Right lung (tissue), 2 donors: ENCODE measurements at regions not wholly inside any gene's neighbourhood (a gene's known extent, or its start where the extent isn't known, plus 50 kb on each side); places are given as distances from the start of the nearest gene placed in this dataset.
A peak's percentile ranks its signal among the peaks of the same experiment; 100 is the strongest.
"Not testable (repeated sequence)": the region's sequence is repeated elsewhere in the genome, so short reads cannot be mapped to it uniquely, and the experiment has no call there.

Experiments used
- DNase-seq, 2 donors: peaks; one replicate each; pipeline ENCODE4 v3.0.0-alpha.2; 2013

DNA sequence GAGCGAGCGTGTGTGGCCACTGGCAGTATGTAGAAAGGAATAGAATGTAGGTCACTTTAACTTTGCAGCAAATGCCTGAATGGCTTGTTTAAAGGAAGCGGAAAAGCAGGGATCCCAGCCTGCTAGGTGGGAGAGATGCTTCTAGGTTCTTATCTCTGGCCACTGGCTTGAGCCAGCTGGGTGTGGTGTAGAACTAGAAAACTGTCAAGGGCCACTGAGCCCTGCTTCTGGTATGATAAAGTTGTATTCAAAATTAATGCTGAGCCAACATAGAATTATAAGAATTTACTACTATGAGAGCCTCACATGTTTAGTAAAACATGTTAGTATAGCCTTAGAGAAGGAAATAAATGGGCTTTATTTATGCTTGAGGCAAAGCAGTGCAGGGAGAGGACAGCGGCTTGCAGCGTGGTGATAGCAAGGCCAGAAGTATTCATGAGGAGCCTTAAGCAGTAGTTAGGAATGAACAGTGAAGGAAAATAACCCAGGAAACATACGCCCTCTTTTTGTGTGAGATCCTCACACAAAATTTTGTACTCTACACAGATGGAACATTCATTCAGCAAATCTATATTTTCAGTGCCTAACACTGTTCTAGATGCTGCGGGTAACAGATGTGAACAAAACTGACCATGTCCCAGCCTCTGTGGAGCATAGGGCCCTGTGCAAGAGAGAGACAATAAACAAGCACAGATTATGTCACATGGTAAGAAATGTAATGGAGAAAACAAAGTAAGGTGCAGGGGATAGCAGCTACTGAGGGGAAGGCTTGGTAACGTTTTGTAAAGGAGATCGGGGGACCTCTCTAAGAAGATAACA is 863.2 kb downstream of the DIAPH3 start:
- DNase-seq: no peak

DNA sequence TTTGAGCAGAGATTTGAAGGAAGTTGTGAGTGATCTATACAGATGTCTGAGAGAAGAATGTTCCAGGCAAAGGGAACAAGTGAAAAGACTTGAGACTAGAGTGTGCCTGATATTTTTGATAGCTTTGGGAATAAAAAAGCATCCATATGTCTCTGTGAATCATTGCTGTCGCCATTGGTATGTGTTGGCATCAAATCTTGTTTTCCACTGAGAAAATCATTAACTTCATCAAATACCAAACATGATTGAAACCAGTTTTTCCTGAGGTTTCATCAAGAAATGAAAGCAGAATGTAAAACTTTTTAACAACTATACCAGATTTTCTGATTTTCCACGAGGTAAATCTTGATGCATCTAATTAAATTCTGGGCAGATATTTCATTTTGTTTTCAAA is 862.6 kb downstream of the DIAPH3 start:
- no peak for DNase-seq

GRCh38 chr13:59303433-59303832 is 860.3 kb downstream of the DIAPH3 start:
- DNase-seq: no peak

GRCh38 chr13:59304596-59304995 is 859.1 kb downstream of the DIAPH3 start:
- DNase-seq: no peak

DNA sequence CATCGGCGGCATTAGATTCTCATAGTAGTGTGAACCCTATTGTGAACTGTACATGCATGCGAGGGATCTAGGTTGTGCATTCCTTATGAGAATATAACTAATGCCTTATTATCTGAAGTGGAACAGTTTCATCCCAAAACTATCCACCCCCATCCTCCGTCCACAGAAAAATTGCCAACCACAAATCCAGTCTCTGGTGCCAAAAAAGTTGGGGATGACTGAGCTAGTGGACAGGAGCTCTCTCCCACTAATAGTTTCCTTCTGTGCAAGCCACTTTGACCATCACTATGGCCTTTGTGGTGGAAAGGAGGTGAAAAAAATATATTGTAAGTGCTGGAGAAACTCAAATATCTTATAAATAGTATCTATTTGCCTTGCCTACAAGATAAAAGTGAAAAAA is 857.8 kb downstream of the DIAPH3 start:
- no peak for DNase-seq

GRCh38 chr13:59312776-59313175 is 851.0 kb downstream of the DIAPH3 start:
- no peak for DNase-seq

GRCh38 chr13:59318320-59318930 is 845.3 kb downstream of the DIAPH3 start:
- peak; percentile 47 to 64 for DNase-seq

- DNase-seq: no peak
Observed at GRCh38 chr13:59319276-59319675, 844.5 kb downstream of the DIAPH3 start.

- DNase-seq: no peak
Observed at GRCh38 chr13:59320021-59320420, 843.7 kb downstream of the DIAPH3 start.

- DNase-seq: not testable (repeated sequence)
Observed at GRCh38 chr13:59324401-59324800, 839.3 kb downstream of the DIAPH3 start.

GRCh38 chr13:59326717-59327116 is 837.0 kb downstream of the DIAPH3 start:
- DNase-seq: no peak

DNA sequence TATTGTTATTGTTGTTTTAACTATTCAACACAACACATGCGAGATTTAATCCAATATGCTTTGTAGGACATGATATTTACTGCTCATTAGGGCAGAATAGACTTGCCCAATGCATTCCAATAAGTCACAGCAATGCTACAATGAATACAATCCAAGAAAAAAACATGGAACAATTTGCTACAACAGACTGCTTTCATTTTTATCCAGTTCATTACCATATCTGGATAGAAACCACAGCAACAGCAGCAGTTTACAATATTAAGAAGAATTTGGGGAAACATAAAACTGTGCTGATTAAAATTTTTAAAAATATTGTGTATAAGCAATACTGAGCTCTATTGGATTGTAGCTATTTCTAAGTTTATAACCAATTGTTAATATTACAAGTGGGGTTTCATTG is 833.0 kb downstream of the DIAPH3 start:
- DNase-seq: no peak

DNA sequence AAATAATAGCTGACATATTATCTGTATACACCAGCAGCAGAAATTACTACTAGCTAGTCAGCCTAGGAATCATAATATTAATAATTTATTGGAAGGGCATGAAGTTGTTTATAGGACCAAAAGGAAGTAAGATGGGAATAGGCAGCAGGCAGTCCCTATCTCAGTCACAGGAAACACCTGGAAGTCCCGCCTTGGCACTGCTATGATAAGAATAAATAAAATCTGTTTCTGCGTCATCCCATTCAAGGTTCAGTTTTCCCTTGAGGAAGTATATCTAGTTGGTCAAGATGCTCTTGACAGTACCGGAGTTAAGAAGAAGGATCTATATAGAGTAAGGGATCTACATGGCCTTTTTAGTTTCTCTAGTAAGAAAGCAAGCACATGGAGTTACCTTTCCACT is 830.8 kb downstream of the DIAPH3 start:
- DNase-seq: no peak

- DNase-seq: peak in 1 of 2 donors; percentile 53
Observed at GRCh38 chr13:59337070-59337469, 826.7 kb downstream of the DIAPH3 start.

GRCh38 chr13:59340151-59340550 is 823.6 kb downstream of the DIAPH3 start:
- DNase-seq: no peak

DNA sequence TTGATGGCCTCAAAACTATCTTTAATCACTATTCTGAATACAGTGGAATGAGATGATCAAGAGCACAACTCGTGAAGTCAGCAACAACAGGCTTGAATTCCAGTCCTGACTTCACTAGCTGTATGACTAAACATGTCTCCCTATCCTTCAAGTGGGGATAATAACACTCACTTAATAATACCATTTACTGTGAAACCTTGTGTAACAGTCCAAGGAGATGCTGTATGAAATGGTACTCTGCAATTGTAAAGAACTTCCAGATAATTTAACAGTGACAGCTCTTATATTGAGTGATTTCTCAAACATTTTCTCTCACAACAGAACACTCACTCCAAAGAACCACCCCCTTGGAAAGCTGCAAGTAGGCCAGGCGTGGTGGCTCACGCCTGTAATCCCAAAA is 823.1 kb downstream of the DIAPH3 start:
- no peak for DNase-seq

DNA sequence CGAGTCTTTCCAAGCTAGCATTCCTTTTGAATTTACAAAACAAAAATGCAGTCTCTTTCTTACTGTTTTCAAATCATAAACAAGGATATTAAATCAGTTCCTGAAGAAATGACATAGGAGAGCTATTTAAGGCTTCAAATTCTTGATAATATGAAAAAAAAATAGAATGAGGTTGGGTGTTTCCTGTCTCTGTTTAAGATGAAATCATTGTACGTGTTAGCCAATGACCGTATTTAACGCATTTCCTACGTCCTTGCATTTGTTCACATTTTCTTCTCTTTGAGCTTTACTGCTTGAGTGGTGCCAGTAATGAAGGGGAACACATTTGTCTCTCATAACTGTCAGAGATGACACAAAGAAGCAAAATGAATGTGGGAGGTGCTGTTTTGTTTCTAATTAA is 821.3 kb downstream of the DIAPH3 start:
- DNase-seq: no peak

DNA sequence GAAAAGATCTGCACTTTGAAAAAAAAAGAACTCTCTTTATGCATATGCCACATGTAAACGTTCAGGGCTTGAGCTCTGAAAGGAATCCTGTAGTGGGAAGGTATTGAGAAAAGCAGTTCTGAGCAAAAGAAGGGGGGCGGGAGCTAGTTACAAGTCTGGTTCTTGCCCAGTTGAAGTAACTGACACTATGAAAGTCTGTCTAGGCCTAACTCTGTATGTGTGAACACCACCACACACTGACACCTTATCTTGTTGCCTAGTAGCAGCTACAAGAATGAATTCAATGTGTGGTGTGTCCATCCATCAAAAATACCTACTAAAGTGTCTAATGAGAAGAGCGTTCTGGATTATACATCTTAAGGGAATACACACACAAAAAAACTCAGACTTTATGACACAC is 820.6 kb downstream of the DIAPH3 start:
- no peak for DNase-seq

- no peak for DNase-seq
Observed at GRCh38 chr13:59343993-59344822, 819.5 kb downstream of the DIAPH3 start.

DNA sequence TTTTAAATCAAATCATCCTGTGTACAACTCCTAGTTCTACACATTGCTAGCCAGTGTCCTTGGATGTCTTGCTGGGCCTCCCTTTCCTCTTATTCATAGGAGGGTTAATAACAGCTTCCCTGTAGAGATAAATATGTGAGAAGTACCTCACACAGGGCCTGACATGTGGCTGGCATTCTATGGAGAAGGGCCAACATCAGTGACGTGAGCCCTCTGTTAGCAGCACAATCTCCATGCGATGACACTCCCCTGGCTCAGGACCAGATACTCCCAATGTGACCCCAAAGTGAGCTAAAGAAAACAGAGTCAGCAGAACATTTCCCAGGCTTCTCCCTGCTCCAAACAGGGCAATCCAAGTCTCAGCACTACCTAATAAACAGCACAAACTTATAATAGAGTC is 818.4 kb downstream of the DIAPH3 start:
- DNase-seq: peak in 1 of 2 donors; percentile 40

GRCh38 chr13:59346999-59347723 is 816.6 kb downstream of the DIAPH3 start:
- DNase-seq: peak in 1 of 2 donors; percentile 56

- DNase-seq: no peak
Observed at GRCh38 chr13:59348617-59349016, 815.1 kb downstream of the DIAPH3 start.
